ENCODE measurements at regions not wholly inside any gene's neighbourhood (a gene's known extent, or its start where the extent isn't known, plus 50 kb on each side); places are given as distances from the start of the nearest gene placed in this dataset.

GRCh38 chr13:111883571-111884343 is 183.2 kb upstream of the SOX1 start:
- TF ChIP-seq POLR2A (IDR thresholded peaks at IDR 0.05; ENCODE audit: low read depth) (no peak), POLR2AphosphoS5 (IDR thresholded peaks at IDR 0.05) (no peak), CTCF (IDR thresholded peaks at IDR 0.05) (no peak), EP300 (IDR thresholded peaks at IDR 0.05) (no peak)
- Histone ChIP-seq H3K9me3 (no peaks in the 10 kb centered on the region), H3K27ac (replicated peaks in 1 of 4) (no peak overlapping the region), H3K4me3 (no peak overlapping the region), H3K36me3 (no peaks in the 10 kb centered on the region), H3K4me1 (no peaks in the 10 kb centered on the region), H3K27me3 (peaks cover 0 to 10% (median 0%) of the 10 kb centered on the region in 4 donors)
- DNase-seq (ENCODE audit: extremely low spot score) = peak; percentile 53
- intact Hi-C loops (cut with DNase I) = no loop called here
- WGBS = 78% methylated on average over 17 of the region's 17 CpGs

GRCh38 chr13:111886217-111886945 is 180.6 kb upstream of the SOX1 start:
- Histone ChIP-seq H3K27me3 (peaks cover 0 to 9% (median 0%) of the 10 kb centered on the region in 4 donors), H3K4me3 (no peak overlapping the region), H3K36me3 (no peaks in the 10 kb centered on the region), H3K27ac (replicated peaks in 1 of 4) (no peak overlapping the region), H3K4me1 (no peaks in the 10 kb centered on the region), H3K9me3 (peaks cover 0 to 3% (median 0%) of the 10 kb centered on the region in 4 donors)
- TF ChIP-seq POLR2AphosphoS5 (IDR thresholded peaks at IDR 0.05) (no peak), CTCF (IDR thresholded peaks at IDR 0.05) (no peak), POLR2A (IDR thresholded peaks at IDR 0.05; ENCODE audit: low read depth) (no peak), EP300 (IDR thresholded peaks at IDR 0.05) (no peak)
- WGBS = 75% methylated on average over 7 of the region's 7 CpGs
- peak; percentile 34 for DNase-seq (ENCODE audit: extremely low spot score)
- intact Hi-C loops (cut with DNase I) = no loop called here

GRCh38 chr13:111893071-111893606 is 173.8 kb upstream of the SOX1 start:
- Histone ChIP-seq H3K27ac (replicated peaks in 1 of 4) (no peak overlapping the region), H3K4me3 (peak overlapping the region; percentile 28 to 45 (median 34)), H3K27me3 (peaks cover 0 to 71% (median 18%) of the 10 kb centered on the region in 4 donors), H3K9me3 (peaks cover 0 to 3% (median 0%) of the 10 kb centered on the region in 4 donors), H3K36me3 (no peaks in the 10 kb centered on the region), H3K4me1 (peaks cover 0 to 11% (median 7%) of the 10 kb centered on the region in 4 donors)
- intact Hi-C loops (cut with DNase I) = no loop called here
- peak; percentile 70 for DNase-seq (ENCODE audit: extremely low spot score)
- WGBS = 0% methylated on average over 3 of the region's 39 CpGs
- peak in 1 of 2 donors; percentile 20 for TF ChIP-seq POLR2AphosphoS5 (IDR thresholded peaks at IDR 0.05)
- TF ChIP-seq EP300 (IDR thresholded peaks at IDR 0.05) = no peak

- TF ChIP-seq CTCF (IDR thresholded peaks at IDR 0.05) (no peak), EP300 (IDR thresholded peaks at IDR 0.05) (no peak), POLR2A (IDR thresholded peaks at IDR 0.05; ENCODE audit: low read depth) (no peak), POLR2AphosphoS5 (IDR thresholded peaks at IDR 0.05) (no peak)
- Histone ChIP-seq H3K9me3 (peaks cover 0 to 3% (median 0%) of the 10 kb centered on the region in 4 donors), H3K27ac (replicated peaks in 1 of 4) (no peak overlapping the region), H3K27me3 (peaks cover 0 to 71% (median 18%) of the 10 kb centered on the region in 4 donors), H3K4me1 (peaks cover 0 to 11% (median 7%) of the 10 kb centered on the region in 4 donors), H3K4me3 (peak overlapping the region; percentile 28 to 45 (median 34)), H3K36me3 (no peaks in the 10 kb centered on the region)
- intact Hi-C loops (cut with DNase I) = no loop called here
- peak; percentile 80 for DNase-seq (ENCODE audit: extremely low spot score)
- 12% methylated on average over 31 of the region's 35 CpGs for WGBS
Measured at GRCh38 chr13:111893607-111894443, 173.1 kb upstream of the SOX1 start.

Data from esophagus muscularis mucosa (tissue), 4 donors.